ENCODE measurements at regions not wholly inside any gene's neighbourhood (a gene's known extent, or its start where the extent isn't known, plus 50 kb on each side); places are given as distances from the start of the nearest gene placed in this dataset.

- no peak overlapping the region for H3K4me2 ChIP-seq (ENCODE audit: insufficient read depth, low read length)
- H2AFZ ChIP-seq (ENCODE audit: low read length) = no peak overlapping the region
- no peak for TF ChIP-seq CTCF (IDR thresholded peaks at IDR 0.05; ENCODE audit: extremely low read depth, low read depth, low read length)
- H3K27ac ChIP-seq (ENCODE audit: low read depth, low read length) = no peak overlapping the region
- no peaks in the 10 kb centered on the region for H3K27me3 ChIP-seq (ENCODE audit: insufficient read depth, low read length)
- H4K20me1 ChIP-seq (ENCODE audit: insufficient read depth, low read length) = no peaks in the 10 kb centered on the region
- H3K9me3 ChIP-seq (ENCODE audit: low read depth, low read length) = no peaks in the 10 kb centered on the region
- H3K79me2 ChIP-seq (ENCODE audit: insufficient read depth, low read length) = no peaks in the 10 kb centered on the region
- H3K36me3 ChIP-seq (ENCODE audit: insufficient read depth, low read length) = no peaks in the 10 kb centered on the region
- no peaks in the 10 kb centered on the region for H3K4me1 ChIP-seq (ENCODE audit: insufficient read depth, low read length)
- DNase-seq (ENCODE audit: insufficient read length, low spot score, missing footprints) = no peak
- no peak overlapping the region for H3K4me3 ChIP-seq (ENCODE audit: insufficient read depth, low read length)
These were observed 698.0 kb upstream of the WWC1 start for GRCh38 chr5:167593329-167594060.

- Histone ChIP-seq H3K4me3 (ENCODE audit: insufficient read depth, low read length) (no peak overlapping the region), H4K20me1 (ENCODE audit: insufficient read depth, low read length) (no peaks in the 10 kb centered on the region), H2AFZ (ENCODE audit: low read length) (no peak overlapping the region), H3K4me2 (ENCODE audit: insufficient read depth, low read length) (no peak overlapping the region), H3K79me2 (ENCODE audit: insufficient read depth, low read length) (no peaks in the 10 kb centered on the region), H3K27ac (ENCODE audit: low read depth, low read length) (no peak overlapping the region), H3K9me3 (ENCODE audit: low read depth, low read length) (no peaks in the 10 kb centered on the region), H3K36me3 (ENCODE audit: insufficient read depth, low read length) (no peaks in the 10 kb centered on the region), H3K27me3 (ENCODE audit: insufficient read depth, low read length) (no peaks in the 10 kb centered on the region), H3K4me1 (ENCODE audit: insufficient read depth, low read length) (no peaks in the 10 kb centered on the region)
- DNase-seq (ENCODE audit: insufficient read length, low spot score, missing footprints) = no peak
- TF ChIP-seq CTCF (IDR thresholded peaks at IDR 0.05; ENCODE audit: extremely low read depth, low read depth, low read length) = no peak
These were observed 697.4 kb upstream of the WWC1 start for GRCh38 chr5:167594061-167594435.

- Histone ChIP-seq H3K9me3 (ENCODE audit: low read depth, low read length) (no peaks in the 10 kb centered on the region), H2AFZ (ENCODE audit: low read length) (no peak overlapping the region), H3K36me3 (ENCODE audit: insufficient read depth, low read length) (no peaks in the 10 kb centered on the region), H4K20me1 (ENCODE audit: insufficient read depth, low read length) (no peaks in the 10 kb centered on the region), H3K27ac (ENCODE audit: low read depth, low read length) (no peak overlapping the region), H3K27me3 (ENCODE audit: insufficient read depth, low read length) (no peaks in the 10 kb centered on the region), H3K79me2 (ENCODE audit: insufficient read depth, low read length) (no peaks in the 10 kb centered on the region), H3K4me1 (ENCODE audit: insufficient read depth, low read length) (no peaks in the 10 kb centered on the region), H3K4me3 (ENCODE audit: insufficient read depth, low read length) (no peak overlapping the region), H3K4me2 (ENCODE audit: insufficient read depth, low read length) (no peak overlapping the region)
- no peak for DNase-seq (ENCODE audit: insufficient read length, low spot score, missing footprints)
- no peak for TF ChIP-seq CTCF (IDR thresholded peaks at IDR 0.05; ENCODE audit: extremely low read depth, low read depth, low read length)
These were observed 696.7 kb upstream of the WWC1 start for GRCh38 chr5:167594750-167595149.

DNA sequence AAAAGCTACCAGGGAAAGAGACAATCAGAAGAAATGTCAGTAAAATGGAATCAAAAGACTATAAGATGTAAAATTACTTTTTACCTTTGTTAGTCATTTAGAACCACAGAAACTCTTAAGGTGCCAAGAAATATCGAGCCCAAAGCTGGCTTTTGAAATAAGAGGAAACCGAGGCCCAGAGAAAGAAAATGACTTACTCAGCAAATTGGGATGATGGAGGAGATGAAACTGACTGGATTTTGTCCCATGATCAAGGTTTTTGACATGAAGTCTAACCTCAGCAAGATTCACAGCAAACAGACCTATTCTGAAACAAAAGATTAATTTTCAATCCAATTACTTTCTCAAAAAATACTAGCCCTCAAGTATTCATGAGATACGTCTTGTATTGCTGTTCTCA is 696.2 kb upstream of the WWC1 start:
- H3K4me1 ChIP-seq (ENCODE audit: insufficient read depth, low read length) = no peaks in the 10 kb centered on the region
- H3K27me3 ChIP-seq (ENCODE audit: insufficient read depth, low read length) = no peaks in the 10 kb centered on the region
- H3K36me3 ChIP-seq (ENCODE audit: insufficient read depth, low read length) = no peaks in the 10 kb centered on the region
- no peaks in the 10 kb centered on the region for H3K79me2 ChIP-seq (ENCODE audit: insufficient read depth, low read length)
- no peak overlapping the region for H3K4me3 ChIP-seq (ENCODE audit: insufficient read depth, low read length)
- no peaks in the 10 kb centered on the region for H3K9me3 ChIP-seq (ENCODE audit: low read depth, low read length)
- no peak overlapping the region for H3K27ac ChIP-seq (ENCODE audit: low read depth, low read length)
- no peak overlapping the region for H3K4me2 ChIP-seq (ENCODE audit: insufficient read depth, low read length)
- no peak overlapping the region for H2AFZ ChIP-seq (ENCODE audit: low read length)
- no peak for TF ChIP-seq CTCF (IDR thresholded peaks at IDR 0.05; ENCODE audit: extremely low read depth, low read depth, low read length)
- DNase-seq (ENCODE audit: insufficient read length, low spot score, missing footprints) = no peak
- no peaks in the 10 kb centered on the region for H4K20me1 ChIP-seq (ENCODE audit: insufficient read depth, low read length)
